H1 (cell line): ENCODE measurements at regions not wholly inside any gene's neighbourhood (a gene's known extent, or its start where the extent isn't known, plus 50 kb on each side); places are given as distances from the start of the nearest gene placed in this dataset.

Experiments
- CTCF ChIA-PET: fragments of 300-600 bp; sonication (Branson Sonifier 250); formaldehyde crosslinking; loops from one replicate; lab custom pipeline; 2021; ENCODE audit not compliant: partially characterized antibody; lab: Charles Lee
- POLR2A ChIA-PET: fragments of 300-600 bp; sonication (Branson Sonifier 250); formaldehyde crosslinking; loops from one replicate; lab custom pipeline; 2021; ENCODE audit warnings: inconsistent platforms; ENCODE audit not compliant: partially characterized antibody; lab: Charles Lee
- DNase-seq, 2 experiments: peaks; one replicate each; pipeline versions ENCODE4 v3.0.0 to v3.0.0-alpha.2; 2010 to 2022; ENCODE audit warnings: low spot score in 2 of 2, low read depth in 1 of 2, mixed read lengths in 1 of 2
- FAIRE-seq: peaks from 2 replicates; lab custom pipeline; 2011; peaks lifted over from hg19 to GRCh38; lab: Jason Lieb, UNC
- H2AFZ ChIP-seq: 2 replicates; pipeline ENCODE4 v1.8.1; 2012; ENCODE audit warnings: low read length, inconsistent platforms
- H2AK5ac ChIP-seq: 2 replicates; pipeline ENCODE4 v1.6.1; 2013; ENCODE audit warnings: low read depth, low read length
- H2BK120ac ChIP-seq: replicated peaks from 2 replicates; pipeline ENCODE3; 2013; ENCODE audit warnings: low read depth, low read length, inconsistent platforms
- H2BK12ac ChIP-seq: 2 replicates; pipeline ENCODE4 v1.6.1; 2013; ENCODE audit warnings: low read depth, low read length
- H2BK15ac ChIP-seq: 2 replicates; pipeline ENCODE4 v1.6.1; 2013; ENCODE audit warnings: low read length
- H2BK20ac ChIP-seq: 2 replicates; pipeline ENCODE4 v1.6.1; 2013; ENCODE audit warnings: low read length
- H2BK5ac ChIP-seq: 2 replicates; pipeline ENCODE4 v1.6.1; 2013; ENCODE audit warnings: low read depth, low read length
- H3K14ac ChIP-seq: 2 replicates; pipeline ENCODE4 v1.6.1; 2013; ENCODE audit warnings: inconsistent platforms; ENCODE audit not compliant: insufficient read length
- H3K18ac ChIP-seq: 2 replicates; pipeline ENCODE4 v1.6.1; 2013; ENCODE audit warnings: low read length; ENCODE audit errors: extremely low read depth
- H3K23ac ChIP-seq: 2 replicates; pipeline ENCODE4 v1.6.1; 2013; ENCODE audit warnings: inconsistent platforms; ENCODE audit not compliant: insufficient read length
- H3K23me2 ChIP-seq: 2 replicates; pipeline ENCODE4 v1.6.1; 2013; ENCODE audit warnings: low read depth, low read length
- H3K27ac ChIP-seq: 2 replicates; pipeline ENCODE4 v1.6.1; 2011; ENCODE audit warnings: low read depth, low read length, inconsistent platforms
- H3K27me3 ChIP-seq, 4 experiments: replicated peaks in 1 of 4; 1 replicate in 1 of 4; 2 replicates in 3 of 4; pipeline versions ENCODE4 v1.6.1 to v1.8.1; 2011 to 2013; ENCODE audit warnings: low read length in 3 of 4, mild to moderate bottlenecking in 3 of 4, inconsistent platforms in 2 of 4, mixed read lengths in 2 of 4, moderate library complexity in 1 of 4; ENCODE audit not compliant: control insufficient read depth in 3 of 4, insufficient read depth in 3 of 4; ENCODE audit errors: extremely low read depth in 1 of 4
- H3K36me3 ChIP-seq, 4 experiments: 2 replicates each; pipeline versions ENCODE4 v1.6.1 to v1.8.1; 2011 to 2013; ENCODE audit warnings: mild to moderate bottlenecking in 4 of 4, low read length in 3 of 4, moderate library complexity in 2 of 4, control low read depth in 1 of 4, inconsistent platforms in 1 of 4; ENCODE audit not compliant: insufficient read depth in 4 of 4, control insufficient read depth in 2 of 4
- H3K4ac ChIP-seq: replicated peaks from 2 replicates; pipeline ENCODE3; 2013; ENCODE audit warnings: low read length, low read depth, mixed read lengths, inconsistent platforms; ENCODE audit not compliant: insufficient read length
- H3K4me1 ChIP-seq, 4 experiments: replicated peaks in 1 of 4; 1 replicate in 1 of 4; 2 replicates in 3 of 4; pipeline versions ENCODE4 v1.6.1 to v1.8.1; 2011 to 2013; ENCODE audit warnings: low read length in 3 of 4, inconsistent platforms in 2 of 4, mixed read lengths in 1 of 4; ENCODE audit not compliant: insufficient read depth in 4 of 4, control insufficient read depth in 3 of 4
- H3K4me2 ChIP-seq, 2 experiments: 2 replicates each; pipeline versions ENCODE4 v1.6.1 to v1.8.1; 2011 to 2013; ENCODE audit warnings: low read depth in 2 of 2, low read length in 2 of 2, control low read depth in 1 of 2, inconsistent platforms in 1 of 2, mild to moderate bottlenecking in 1 of 2; ENCODE audit not compliant: insufficient read depth in 1 of 2
- H3K4me3 ChIP-seq, 4 experiments: fragments of 200-600, 300-600 bp in 1 of 4; sonication (generic), shearing (Covaris generic), sonication (Bioruptor Twin) in 1 of 4; 2 replicates each; pipeline versions ENCODE4 v1.5.1 to v1.8.1; 2011 to 2016; ENCODE audit warnings: low read length in 4 of 4, low read depth in 3 of 4, control low read depth in 2 of 4, inconsistent platforms in 2 of 4, mild to moderate bottlenecking in 2 of 4, mixed read lengths in 1 of 4, moderate library complexity in 1 of 4; ENCODE audit not compliant: insufficient read depth in 2 of 4; ENCODE audit errors: extremely low read depth in 1 of 4
- H3K56ac ChIP-seq: replicated peaks from 2 replicates; pipeline ENCODE3; 2013; ENCODE audit warnings: low read depth, mild to moderate bottlenecking, mixed read lengths, low read length, inconsistent platforms; ENCODE audit not compliant: insufficient read length
- H3K79me1 ChIP-seq: 2 replicates; pipeline ENCODE4 v1.6.1; 2013; ENCODE audit warnings: low read depth, low read length, control low read depth
- H3K79me2 ChIP-seq, 2 experiments: 2 replicates each; pipeline versions ENCODE4 v1.6.1 to v1.8.1; 2012 to 2013; ENCODE audit warnings: low read length in 2 of 2, mild to moderate bottlenecking in 2 of 2, inconsistent platforms in 1 of 2; ENCODE audit not compliant: insufficient read depth in 2 of 2, control insufficient read depth in 1 of 2
- H3K9ac ChIP-seq, 4 experiments: replicated peaks in 1 of 4; 1 replicate in 1 of 4; 2 replicates in 3 of 4; pipeline versions ENCODE4 v1.6.1 to v1.8.1; 2011 to 2013; ENCODE audit warnings: low read depth in 3 of 4, low read length in 3 of 4, control low read depth in 2 of 4, mild to moderate bottlenecking in 2 of 4, moderate library complexity in 2 of 4, inconsistent platforms in 1 of 4; ENCODE audit errors: extremely low read depth in 1 of 4
- H3K9me3 ChIP-seq, 2 experiments: 2 replicates each; pipeline versions ENCODE4 v1.6.1 to v1.8.1; 2012 to 2013; ENCODE audit warnings: mild to moderate bottlenecking in 2 of 2, moderate library complexity in 2 of 2, control low read depth in 1 of 2, inconsistent platforms in 1 of 2, low read depth in 1 of 2, low read length in 1 of 2, mixed read lengths in 1 of 2; ENCODE audit not compliant: insufficient read depth in 2 of 2
- H4K20me1 ChIP-seq, 2 experiments: replicated peaks in 1 of 2; 2 replicates each; pipeline versions ENCODE3 to v1.8.1; 2011 to 2013; ENCODE audit warnings: inconsistent platforms in 2 of 2, low read length in 2 of 2, mild to moderate bottlenecking in 1 of 2; ENCODE audit not compliant: insufficient read depth in 2 of 2, control insufficient read depth in 1 of 2
- H4K5ac ChIP-seq: 2 replicates; pipeline ENCODE4 v1.6.1; 2013; ENCODE audit warnings: low read length, low read depth, mixed read lengths, inconsistent platforms; ENCODE audit not compliant: insufficient read length
- H4K8ac ChIP-seq: 2 replicates; pipeline ENCODE4 v1.8.0; 2013; ENCODE audit warnings: mild to moderate bottlenecking, moderate library complexity, low read length, inconsistent platforms; ENCODE audit not compliant: insufficient read depth; ENCODE audit errors: extremely low read depth
- H4K91ac ChIP-seq: replicated peaks from 2 replicates; pipeline ENCODE3; 2013; ENCODE audit warnings: low read length, mixed read lengths, inconsistent platforms; ENCODE audit not compliant: insufficient read length
- BCL11A ChIP-seq, 2 experiments: IDR thresholded peaks; one replicate each; pipeline ENCODE4 v1.6.1; 2011; ENCODE audit warnings: low read depth in 2 of 2, low read length in 2 of 2, mild to moderate bottlenecking in 2 of 2
- CHD1 ChIP-seq: IDR thresholded peaks from 2 replicates; pipeline ENCODE4 v1.6.1; 2012; ENCODE audit warnings: low read depth, low read length, improper control_type of control experiment
- CHD2 ChIP-seq: IDR thresholded peaks from 2 replicates; pipeline ENCODE4 v1.6.1; 2012; ENCODE audit warnings: low read length, improper control_type of control experiment
- EZH2 ChIP-seq: fragments of 200-600 bp; sonication (generic); IDR thresholded peaks from 2 replicates; pipeline ENCODE4 v1.7.1; 2012; ENCODE audit warnings: low read depth, mild to moderate bottlenecking, moderate library complexity, low read length, inconsistent platforms; ENCODE audit not compliant: severe bottlenecking
- JUND ChIP-seq: IDR thresholded peaks from 2 replicates; pipeline ENCODE4 v1.6.1; 2011; ENCODE audit warnings: mild to moderate bottlenecking, improper control_type of control experiment, low read length
- NANOG ChIP-seq: IDR thresholded peaks from 2 replicates; pipeline ENCODE4 v1.6.1; 2011; ENCODE audit warnings: low read length, low read depth, mild to moderate bottlenecking, inconsistent platforms; ENCODE audit not compliant: insufficient read depth, poor library complexity, severe bottlenecking
- NRF1 ChIP-seq: IDR thresholded peaks from 2 replicates; pipeline ENCODE4 v1.6.1; 2011; ENCODE audit warnings: mild to moderate bottlenecking, low read depth, low read length, improper control_type of control experiment
- POLR2A ChIP-seq, 2 experiments: IDR thresholded peaks; 1 replicate in 1 of 2; 2 replicates in 1 of 2; pipeline ENCODE4 v1.6.1; 2011; ENCODE audit warnings: low read depth in 2 of 2, low read length in 2 of 2, mild to moderate bottlenecking in 2 of 2; ENCODE audit errors: control extremely low read depth in 1 of 2
- RBBP5 ChIP-seq: IDR thresholded peaks from 2 replicates; pipeline ENCODE4 v1.7.1; 2012; ENCODE audit warnings: low read depth, mild to moderate bottlenecking, inconsistent platforms, low read length, moderate library complexity, borderline replicate concordance
- RNF2 ChIP-seq: fragments of 200-900, 300-1000 bp; sonication (generic); IDR thresholded peaks from 2 replicates; pipeline ENCODE4 v1.7.1; 2016; ENCODE audit warnings: borderline replicate concordance, low read depth, mild to moderate bottlenecking, antibody characterized with exemption, low read length; ENCODE audit not compliant: poor library complexity, severe bottlenecking; ENCODE audit errors: missing control alignments
- SAP30 ChIP-seq: fragments of 300-600 bp; sonication (generic); IDR thresholded peaks from 2 replicates; pipeline ENCODE4 v1.7.1; 2012; ENCODE audit warnings: low read length, moderate library complexity, mild to moderate bottlenecking, inconsistent platforms; ENCODE audit not compliant: insufficient read depth, insufficient replicate concordance
- SUZ12 ChIP-seq: fragments of 200-600 bp; sonication (generic); IDR thresholded peaks from 2 replicates; pipeline ENCODE4 v1.6.1; 2012; ENCODE audit warnings: mild to moderate bottlenecking, inconsistent platforms, low read length, moderate library complexity, mixed read lengths
- TAF7 ChIP-seq: optimal IDR thresholded peaks from 2 replicates; pipeline ENCODE3; 2011; ENCODE audit warnings: low read depth, mild to moderate bottlenecking, inconsistent platforms, low read length, moderate library complexity, borderline replicate concordance
- TBP ChIP-seq: IDR thresholded peaks from 2 replicates; pipeline ENCODE4 v1.6.1; 2011; ENCODE audit warnings: low read depth, low read length, improper control_type of control experiment
- TEAD4 ChIP-seq: IDR thresholded peaks from 2 replicates; pipeline ENCODE4 v1.6.1; 2012; ENCODE audit warnings: low read depth, low read length, inconsistent platforms, mixed read lengths
- WGBS, 2 experiments: shearing (Covaris generic) in 1 of 2; methylation state at CpG; one replicate each; pipeline versions ENCODE4 v1.1.6 to v1.1.7; 2013 to 2015; ENCODE audit warnings: low lambda C conversion rate in 2 of 2, mixed read lengths in 2 of 2, inconsistent platforms in 1 of 2, low coverage in 1 of 2, missing lambda C conversion rate in 1 of 2; ENCODE audit not compliant: insufficient replicate concordance in 2 of 2, insufficient coverage in 1 of 2, insufficient read length in 1 of 2; ENCODE audit errors: extremely low coverage in 1 of 2, missing lambda C conversion rate in 1 of 2; 5-methylcytosine and 5-hydroxymethylcytosine counted together

GRCh38 chr12:47025798-47026197 lies 53.6 kb upstream of the PCED1B start:
- H2BK20ac ChIP-seq, result no peak overlapping the region
- H2BK5ac ChIP-seq, result no peak overlapping the region
- DNase-seq, result no peak
- H4K5ac ChIP-seq, result no peak overlapping the region
- no peaks in the 10 kb centered on the region for H3K9me3 ChIP-seq
- no peak overlapping the region for H3K56ac ChIP-seq
- H3K23me2 ChIP-seq, result no peaks in the 10 kb centered on the region; the same call in 1 of the 2 replicates
- ChIA-PET POLR2A (no interaction called here), CTCF (interaction anchor here (0.7 to 1.4 kb wide), 3 partner anchors 11 to 683 kb away, joined by 4 to 5 read pairs (median 4); no protein-coding TSS in a partner anchor)
- H3K4me3 ChIP-seq, result no peak overlapping the region
- no peak overlapping the region for H3K4me2 ChIP-seq
- no peak overlapping the region for H3K27ac ChIP-seq
- no peak overlapping the region for H3K23ac ChIP-seq
- H2BK120ac ChIP-seq, result no peak overlapping the region
- 92% methylated on average over 2 of the region's 2 CpGs; no CpG with 5 or more reads in 1 of the 2 experiments for WGBS, 2 experiments
- no peak overlapping the region for H2BK12ac ChIP-seq
- no peak overlapping the region for H4K8ac ChIP-seq
- H3K79me1 ChIP-seq, result no peaks in the 10 kb centered on the region
- H4K20me1 ChIP-seq, result no peaks in the 10 kb centered on the region
- no peaks in the 10 kb centered on the region for H3K4me1 ChIP-seq
- H3K79me2 ChIP-seq, result no peaks in the 10 kb centered on the region
- peaks cover 0 to 1% (median 0%) of the 10 kb centered on the region in 4 experiments; a peak in 2 of 7 replicates for H3K27me3 ChIP-seq
- no peak overlapping the region for H2AK5ac ChIP-seq
- H3K4ac ChIP-seq, result no peak overlapping the region
- H3K9ac ChIP-seq, result no peak overlapping the region
- H2BK15ac ChIP-seq, result no peak overlapping the region
- H2AFZ ChIP-seq, result no peak overlapping the region
- no peak overlapping the region for H3K14ac ChIP-seq
- no peak overlapping the region for H3K18ac ChIP-seq
- no peak overlapping the region for H4K91ac ChIP-seq
- FAIRE-seq, result no peak
- no peaks in the 10 kb centered on the region for H3K36me3 ChIP-seq
- TF ChIP-seq TBP (no peak), EZH2 (no peak), CHD1 (no peak), SUZ12 (no peak), CHD2 (no peak), RNF2 (no peak), POLR2A (IDR thresholded peaks at IDR 0.05; ENCODE audit: control extremely low read depth in 1 of 2, low read depth in 2 of 2, low read length in 2 of 2) (no peak), BCL11A (IDR thresholded peaks at IDR 0.05; ENCODE audit: low read depth in 2 of 2, low read length in 2 of 2) (no peak), TEAD4 (no peak), TAF7 (no peak), NRF1 (no peak), NANOG (no peak), SAP30 (no peak), RBBP5 (no peak), JUND (no peak)
